Lung (tissue), 11 donors: ENCODE measurements at regions not wholly inside any gene's neighbourhood (a gene's known extent, or its start where the extent isn't known, plus 50 kb on each side); places are given as distances from the start of the nearest gene placed in this dataset.
"Not testable (repeated sequence)": the region's sequence is repeated elsewhere in the genome, so short reads cannot be mapped to it uniquely, and the experiment has no call there.

ENCODE experiments used
- ATAC-seq: fragments of 200-7000 bp; cut with Tn5 transposase; one replicate; pipeline ENCODE4 v1.9.1; 2020; ENCODE audit warnings: moderate number of reproducible peaks; ENCODE audit not compliant: insufficient read depth, low FRiP score
- DNase-seq, 3 donors: peaks; one replicate each; pipeline ENCODE4 v3.0.0-alpha.2; 2013 to 2017
- H3K27ac ChIP-seq, 2 donors: one replicate each; pipeline ENCODE4 v1.5.1; 2013; ENCODE audit warnings: mild to moderate bottlenecking in 2 of 2, moderate library complexity in 2 of 2, control low read depth in 1 of 2, inconsistent platforms in 1 of 2, low read depth in 1 of 2, low read length in 1 of 2
- H3K27me3 ChIP-seq, 3 donors: one replicate each; pipeline ENCODE4 v1.5.1; 2013; ENCODE audit warnings: low read length in 2 of 3; ENCODE audit not compliant: control insufficient read depth in 3 of 3, insufficient read depth in 3 of 3
- H3K36me3 ChIP-seq, 4 donors: one replicate each; pipeline ENCODE4 v1.5.1; 2013; ENCODE audit warnings: low read length in 4 of 4, mild to moderate bottlenecking in 1 of 4, moderate library complexity in 1 of 4; ENCODE audit not compliant: control insufficient read depth in 4 of 4, insufficient read depth in 4 of 4
- H3K4me1 ChIP-seq, 5 donors: one replicate each; pipeline ENCODE4 v1.5.1; 2013; ENCODE audit warnings: low read length in 5 of 5, mild to moderate bottlenecking in 2 of 5, moderate library complexity in 1 of 5; ENCODE audit not compliant: control insufficient read depth in 5 of 5, insufficient read depth in 5 of 5
- H3K4me3 ChIP-seq: one replicate; pipeline ENCODE4 v1.5.1; 2013; ENCODE audit warnings: mild to moderate bottlenecking, control low read depth, moderate library complexity
- H3K9ac ChIP-seq, 2 donors: one replicate each; pipeline ENCODE4 v1.5.1; 2013; ENCODE audit warnings: low read length in 2 of 2, control low read depth in 1 of 2; ENCODE audit not compliant: insufficient read depth in 1 of 2
- H3K9me3 ChIP-seq, 4 donors: one replicate each; pipeline ENCODE4 v1.5.1; 2013; ENCODE audit warnings: low read length in 3 of 4, mild to moderate bottlenecking in 1 of 4, moderate library complexity in 1 of 4; ENCODE audit not compliant: control insufficient read depth in 4 of 4, insufficient read depth in 3 of 4
- CTCF ChIP-seq: IDR thresholded peaks from 2 replicates; pipeline ENCODE4 v1.5.1; 2012; ENCODE audit warnings: mild to moderate bottlenecking; ENCODE audit errors: control extremely low read depth, extremely low read depth
- WGBS, 2 donors: extraction: QIAGEN DNeasy Blood & Tissue Kit; methylation state at CpG; one replicate each; pipeline ENCODE4 v1.1.7; 2013; 5-methylcytosine and 5-hydroxymethylcytosine counted together
- donor health status: control.
- donor health status: control.
- donor health status: Bipolar disorder and iron deficiency.
- donor health status: healthy.
- donor health status: DM: yes; HTN: yes; CAD: no.

- H3K27ac ChIP-seq = no peak overlapping the region
- no peaks in the 10 kb centered on the region for H3K36me3 ChIP-seq
- no peak for TF ChIP-seq CTCF
- no peaks in the 10 kb centered on the region for H3K4me1 ChIP-seq
- 89 to 94% methylated on average over 3 of the region's 3 CpGs for WGBS, 2 donors
- H3K9me3 ChIP-seq = peaks cover 0 to 6% (median 2%) of the 10 kb centered on the region in 4 donors
- no peak overlapping the region for H3K9ac ChIP-seq
- no peaks in the 10 kb centered on the region for H3K27me3 ChIP-seq
- DNase-seq = no peak
- no peak for ATAC-seq
- H3K4me3 ChIP-seq = no peak overlapping the region
Measured at GRCh38 chr7:156012412-156012811, 200.1 kb upstream of the SHH start.

GRCh38 chr7:156009569-156009968, 197.3 kb upstream of the SHH start:
- ATAC-seq = no peak
- H3K4me3 ChIP-seq = no peak overlapping the region
- no peaks in the 10 kb centered on the region for H3K4me1 ChIP-seq
- TF ChIP-seq CTCF = no peak
- H3K36me3 ChIP-seq = no peaks in the 10 kb centered on the region
- H3K27me3 ChIP-seq = no peaks in the 10 kb centered on the region
- H3K9me3 ChIP-seq = peaks cover 0 to 3% (median under 1%) of the 10 kb centered on the region in 4 donors
- no peak overlapping the region for H3K27ac ChIP-seq
- WGBS, 2 donors = 80 to 88% methylated on average over 1 of the region's 1 CpG
- no peak overlapping the region for H3K9ac ChIP-seq
- DNase-seq = no peak

GRCh38 chr7:156006876-156007275, 194.6 kb upstream of the SHH start:
- DNase-seq, H3K27me3 ChIP-seq, H3K4me1 ChIP-seq, H3K27ac ChIP-seq, H3K36me3 ChIP-seq, ATAC-seq, H3K4me3 ChIP-seq, H3K9ac ChIP-seq, H3K9me3 ChIP-seq: not testable (repeated sequence)
- 95 to 96% methylated on average over 11 of the region's 11 CpGs for WGBS, 2 donors

GRCh38 chr7:156006024-156006423, 193.8 kb upstream of the SHH start:
- peaks cover 0 to 3% (median under 1%) of the 10 kb centered on the region in 4 donors for H3K9me3 ChIP-seq
- WGBS, 2 donors = 86 to 89% methylated on average over 3 of the region's 3 CpGs
- H3K27ac ChIP-seq = no peak overlapping the region
- H3K4me1 ChIP-seq = no peaks in the 10 kb centered on the region
- DNase-seq = no peak
- TF ChIP-seq CTCF = no peak
- H3K36me3 ChIP-seq = no peaks in the 10 kb centered on the region
- H3K4me3 ChIP-seq = no peak overlapping the region
- no peaks in the 10 kb centered on the region for H3K27me3 ChIP-seq
- no peak overlapping the region for H3K9ac ChIP-seq
- no peak for ATAC-seq
